Fibroblast of gingiva (primary cell): ENCODE measurements at regions not wholly inside any gene's neighbourhood (a gene's known extent, or its start where the extent isn't known, plus 50 kb on each side); places are given as distances from the start of the nearest gene placed in this dataset.
"Not testable (repeated sequence)": the region's sequence is repeated elsewhere in the genome, so short reads cannot be mapped to it uniquely, and the experiment has no call there.

Experiments used
- DNase-seq: peaks from one replicate; pipeline ENCODE4 v3.0.0-alpha.2; 2011; ENCODE audit warnings: low read depth

DNA sequence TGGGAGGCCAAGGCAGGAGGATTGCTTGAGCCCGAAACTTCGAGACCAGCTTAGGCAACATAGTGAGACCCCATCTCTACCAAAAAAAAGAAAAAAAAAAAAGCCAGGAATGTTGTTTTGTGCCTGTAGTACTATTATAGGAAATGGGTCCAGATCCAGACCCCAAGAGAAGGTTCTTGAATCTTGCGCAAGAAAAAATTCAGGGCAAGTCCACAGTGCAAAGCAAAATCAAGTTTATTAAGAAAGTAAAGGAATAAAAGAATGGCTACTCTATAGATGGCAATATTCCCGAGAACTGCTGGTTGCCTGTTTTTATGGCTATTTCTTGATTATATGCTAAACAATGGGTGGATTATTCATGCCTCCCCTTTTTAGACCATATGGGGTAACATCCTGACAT lies 51.2 kb upstream of the RDX start:
- no peak for DNase-seq

GRCh38 chr11:110349138-110349996 lies 53.0 kb upstream of the RDX start:
- DNase-seq: no peak

DNA sequence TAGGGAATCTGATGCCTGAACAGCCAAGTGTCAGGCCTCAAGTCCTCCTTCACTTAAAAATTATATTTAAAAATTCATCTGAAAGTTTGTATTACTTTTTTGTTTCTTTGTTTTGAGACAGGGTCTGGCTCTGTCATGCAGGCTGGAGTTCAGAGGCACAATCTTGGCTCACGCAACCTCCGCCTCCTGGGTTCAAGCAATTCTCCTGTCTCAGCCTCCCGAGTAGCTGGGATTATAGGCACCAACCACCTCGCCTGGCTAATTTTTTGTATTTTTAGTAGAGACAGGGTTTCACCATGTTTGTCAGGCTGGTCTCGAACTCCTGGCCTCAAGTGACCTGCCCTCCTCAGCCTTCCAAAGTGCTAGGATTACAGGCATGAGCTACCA lies 53.6 kb upstream of the RDX start:
- DNase-seq: not testable (repeated sequence)

DNA sequence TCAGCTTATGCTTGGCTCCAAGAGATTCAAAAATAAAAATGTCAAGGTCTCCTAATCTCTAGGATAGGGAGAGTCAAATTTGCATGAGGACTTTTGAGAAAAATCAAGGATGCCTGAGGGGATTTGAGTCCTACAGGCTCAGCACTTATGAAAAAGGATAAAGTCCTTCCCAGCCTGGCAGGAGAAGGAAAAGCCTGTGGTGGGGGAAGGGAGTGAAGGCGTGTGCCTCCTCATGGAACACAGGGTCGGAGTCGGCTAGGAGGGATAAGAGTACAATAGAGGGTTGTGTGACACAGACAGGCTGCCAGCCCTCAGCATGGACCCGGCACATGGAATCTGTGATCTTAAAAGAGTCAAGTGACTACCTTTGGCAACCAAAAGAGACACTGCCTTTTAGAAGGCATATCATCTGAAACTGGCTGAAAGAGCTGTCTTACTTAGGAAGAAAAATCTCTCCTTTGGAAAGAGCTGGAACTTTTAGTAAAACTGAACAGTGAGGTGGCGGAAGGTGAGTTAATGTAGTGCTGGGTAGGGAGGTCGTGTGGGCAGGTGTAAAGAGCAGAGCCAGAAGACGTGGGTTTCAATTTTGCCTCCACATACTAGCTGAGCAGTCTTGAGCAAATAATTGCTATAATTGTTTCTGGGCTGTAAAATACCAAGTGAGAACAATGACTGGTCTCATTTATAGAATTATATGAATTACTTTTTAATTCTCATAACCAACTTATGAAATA lies 58.8 kb upstream of the RDX start:
- DNase-seq: no peak

- no peak for DNase-seq
These were observed 60.6 kb upstream of the RDX start for GRCh38 chr11:110356762-110357671.

GRCh38 chr11:110358336-110358735 lies 61.9 kb upstream of the RDX start:
- DNase-seq: no peak

- not testable (repeated sequence) for DNase-seq
These were observed 64.5 kb upstream of the RDX start for GRCh38 chr11:110360781-110361408.

- no peak for DNase-seq
These were observed 66.6 kb upstream of the RDX start for GRCh38 chr11:110362971-110363509.

GRCh38 chr11:110366291-110366690 lies 63.5 kb upstream of the FDX1 start:
- DNase-seq: no peak

DNA sequence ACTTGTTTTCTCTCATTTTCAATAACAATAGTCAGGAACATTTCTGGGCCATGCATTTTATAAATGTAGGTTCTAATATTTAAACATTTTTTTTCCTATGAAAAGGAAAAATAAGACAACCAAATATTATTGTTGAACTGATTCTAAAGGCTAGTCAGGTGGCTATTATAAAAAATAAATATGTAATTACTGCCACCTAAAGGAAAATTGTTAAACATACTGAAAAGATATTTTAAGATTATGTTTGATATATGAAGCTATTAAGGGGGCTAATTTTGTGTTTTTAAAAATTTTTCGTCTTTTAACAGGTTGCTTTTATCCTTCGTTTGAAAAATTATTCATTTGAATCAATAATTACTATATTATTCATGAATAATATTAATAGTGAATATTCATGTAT lies 62.2 kb upstream of the FDX1 start:
- DNase-seq: no peak

- no peak for DNase-seq
These were observed 58.7 kb upstream of the FDX1 start for GRCh38 chr11:110371084-110371483.

GRCh38 chr11:110373051-110373702 lies 56.6 kb upstream of the FDX1 start:
- DNase-seq: peak; percentile 47

DNA sequence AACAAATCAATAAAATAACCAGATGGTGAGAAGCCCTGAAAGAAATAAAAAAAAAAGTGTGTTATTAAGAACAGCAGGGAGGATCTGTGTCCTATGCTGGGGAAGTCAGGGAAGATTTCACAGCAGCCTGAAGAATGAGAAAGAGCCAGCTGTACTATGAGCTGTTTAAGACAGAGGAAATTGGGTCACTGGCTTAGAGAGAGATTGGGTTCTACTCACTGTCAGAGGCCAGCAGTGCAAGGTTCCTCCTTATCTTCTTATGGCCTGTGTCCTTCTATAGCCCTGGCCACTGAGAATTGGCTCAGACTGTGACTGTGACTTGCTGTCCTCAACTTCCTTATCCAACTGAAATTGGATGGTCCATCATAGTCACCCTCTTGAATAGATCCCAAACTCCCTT lies 54.8 kb upstream of the FDX1 start:
- no peak for DNase-seq

- DNase-seq: no peak
These were observed 54.4 kb upstream of the FDX1 start for GRCh38 chr11:110375351-110375750.

GRCh38 chr11:110376021-110376420 lies 53.7 kb upstream of the FDX1 start:
- DNase-seq: no peak

GRCh38 chr11:110376711-110377324 lies 52.9 kb upstream of the FDX1 start:
- peak; percentile 67 for DNase-seq

DNA sequence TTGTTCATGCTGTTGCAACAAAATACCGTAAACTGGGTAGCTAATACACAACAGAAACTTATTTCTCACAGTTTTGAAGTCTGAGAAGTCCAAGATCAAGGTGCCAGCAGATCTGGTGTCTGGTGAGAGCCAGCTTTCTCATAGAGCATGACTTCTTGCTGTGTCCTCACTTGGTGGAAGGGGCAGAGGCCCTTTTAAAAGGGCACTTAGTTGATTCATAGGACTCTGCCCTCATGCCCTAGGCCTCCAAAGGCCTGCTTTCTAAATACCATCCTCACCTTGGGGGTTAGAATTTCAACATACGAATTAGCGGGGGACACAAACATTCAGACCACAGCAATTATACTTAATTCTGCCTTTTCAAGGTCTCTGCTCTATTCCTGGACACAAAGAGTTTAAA lies 52.3 kb upstream of the FDX1 start:
- DNase-seq: no peak

- no peak for DNase-seq
These were observed 50.5 kb upstream of the FDX1 start for GRCh38 chr11:110379261-110379660.

DNA sequence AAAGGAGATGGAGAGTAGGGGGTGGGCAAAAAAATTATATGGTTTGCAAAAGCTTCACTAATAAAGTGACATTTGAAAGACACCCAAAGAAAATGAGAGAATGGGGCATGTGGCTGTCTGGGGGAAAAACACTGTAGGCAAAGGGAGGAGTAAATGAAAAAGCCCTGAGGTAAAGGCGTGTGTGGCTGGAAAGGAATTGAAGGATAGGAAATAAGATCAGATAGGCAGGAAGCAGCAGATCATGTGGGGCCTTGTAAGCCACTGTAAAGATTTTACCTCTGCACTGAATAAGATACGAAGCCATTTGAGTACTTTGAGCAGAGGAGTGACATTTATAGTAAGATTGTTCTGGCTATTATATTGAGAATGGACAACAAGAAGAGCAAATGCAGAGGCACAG lies 49.8 kb upstream of the FDX1 start:
- no peak for DNase-seq
